Liver (tissue), 3 donors: ENCODE measurements at regions not wholly inside any gene's neighbourhood (a gene's known extent, or its start where the extent isn't known, plus 50 kb on each side); places are given as distances from the start of the nearest gene placed in this dataset.
"Not testable (repeated sequence)": the region's sequence is repeated elsewhere in the genome, so short reads cannot be mapped to it uniquely, and the experiment has no call there.

Source experiments
- EGR1 ChIP-seq, 2 donors: IDR thresholded peaks; 2 replicates each; pipeline ENCODE4 v1.6.1; 2016 to 2018; ENCODE audit warnings: antibody characterized with exemption in 2 of 2, low read depth in 2 of 2
- FOXA1 ChIP-seq: IDR thresholded peaks from 2 replicates; pipeline ENCODE4 v1.6.1; 2016; ENCODE audit warnings: antibody characterized with exemption
- GABPA ChIP-seq, 2 donors: IDR thresholded peaks in 1 of 2; conservative IDR thresholded peaks in 1 of 2; 2 replicates each; pipeline ENCODE4 v1.6.1; 2016; ENCODE audit warnings: antibody characterized with exemption in 2 of 2, mild to moderate bottlenecking in 1 of 2, moderate library complexity in 1 of 2
- JUND ChIP-seq, 2 donors: IDR thresholded peaks; 2 replicates each; pipeline ENCODE4 v1.6.1; 2016; ENCODE audit warnings: antibody characterized with exemption in 2 of 2
- NR2F2 ChIP-seq: IDR thresholded peaks from 2 replicates; pipeline ENCODE4 v1.6.1; 2016; ENCODE audit warnings: antibody characterized with exemption
- RAD21 ChIP-seq, 2 donors: IDR thresholded peaks; 2 replicates each; pipeline ENCODE4 v1.6.1; 2016; ENCODE audit warnings: antibody characterized with exemption in 2 of 2, mild to moderate bottlenecking in 2 of 2
- SP1 ChIP-seq: IDR thresholded peaks from 2 replicates; pipeline ENCODE4 v1.6.1; 2018; ENCODE audit warnings: antibody characterized with exemption, mild to moderate bottlenecking
- TAF1 ChIP-seq: conservative IDR thresholded peaks from 2 replicates; pipeline ENCODE4 v1.6.1; 2016; ENCODE audit warnings: antibody characterized with exemption, mild to moderate bottlenecking
- YY1 ChIP-seq: IDR thresholded peaks from 2 replicates; pipeline ENCODE4 v1.6.1; 2016; ENCODE audit warnings: antibody characterized with exemption, mild to moderate bottlenecking
- ZBTB33 ChIP-seq: IDR thresholded peaks from 2 replicates; pipeline ENCODE4 v1.6.1; 2016; ENCODE audit warnings: antibody characterized with exemption
- TF ChIP-seq, protein P1 (sequence below): IDR thresholded peaks from 2 replicates; pipeline ENCODE4 v1.6.1; 2016; ENCODE audit warnings: antibody characterized with exemption
- TF ChIP-seq, protein P2 (sequence below): fragments of 150-350 bp; IDR thresholded peaks from 2 replicates; pipeline ENCODE4 v1.5.1; 2017; ENCODE audit warnings: improper control_type of control experiment, low read depth, low read length; ENCODE audit not compliant: missing input control
- TF ChIP-seq, protein P3 (sequence below): IDR thresholded peaks from 2 replicates; pipeline ENCODE4 v1.6.1; 2016; ENCODE audit warnings: antibody characterized with exemption, mild to moderate bottlenecking
- TF ChIP-seq, protein P4 (sequence below): IDR thresholded peaks from 2 replicates; pipeline ENCODE4 v1.6.1; 2016; ENCODE audit warnings: antibody characterized with exemption
- donor health status: healthy.
- donor health status: healthy.

- TF ChIP-seq, protein P1, sequence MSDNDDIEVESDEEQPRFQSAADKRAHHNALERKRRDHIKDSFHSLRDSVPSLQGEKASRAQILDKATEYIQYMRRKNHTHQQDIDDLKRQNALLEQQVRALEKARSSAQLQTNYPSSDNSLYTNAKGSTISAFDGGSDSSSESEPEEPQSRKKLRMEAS, result not testable (repeated sequence)
- TF ChIP-seq, protein P2, sequence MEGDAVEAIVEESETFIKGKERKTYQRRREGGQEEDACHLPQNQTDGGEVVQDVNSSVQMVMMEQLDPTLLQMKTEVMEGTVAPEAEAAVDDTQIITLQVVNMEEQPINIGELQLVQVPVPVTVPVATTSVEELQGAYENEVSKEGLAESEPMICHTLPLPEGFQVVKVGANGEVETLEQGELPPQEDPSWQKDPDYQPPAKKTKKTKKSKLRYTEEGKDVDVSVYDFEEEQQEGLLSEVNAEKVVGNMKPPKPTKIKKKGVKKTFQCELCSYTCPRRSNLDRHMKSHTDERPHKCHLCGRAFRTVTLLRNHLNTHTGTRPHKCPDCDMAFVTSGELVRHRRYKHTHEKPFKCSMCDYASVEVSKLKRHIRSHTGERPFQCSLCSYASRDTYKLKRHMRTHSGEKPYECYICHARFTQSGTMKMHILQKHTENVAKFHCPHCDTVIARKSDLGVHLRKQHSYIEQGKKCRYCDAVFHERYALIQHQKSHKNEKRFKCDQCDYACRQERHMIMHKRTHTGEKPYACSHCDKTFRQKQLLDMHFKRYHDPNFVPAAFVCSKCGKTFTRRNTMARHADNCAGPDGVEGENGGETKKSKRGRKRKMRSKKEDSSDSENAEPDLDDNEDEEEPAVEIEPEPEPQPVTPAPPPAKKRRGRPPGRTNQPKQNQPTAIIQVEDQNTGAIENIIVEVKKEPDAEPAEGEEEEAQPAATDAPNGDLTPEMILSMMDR, result not testable (repeated sequence)
- TF ChIP-seq, protein P3, sequence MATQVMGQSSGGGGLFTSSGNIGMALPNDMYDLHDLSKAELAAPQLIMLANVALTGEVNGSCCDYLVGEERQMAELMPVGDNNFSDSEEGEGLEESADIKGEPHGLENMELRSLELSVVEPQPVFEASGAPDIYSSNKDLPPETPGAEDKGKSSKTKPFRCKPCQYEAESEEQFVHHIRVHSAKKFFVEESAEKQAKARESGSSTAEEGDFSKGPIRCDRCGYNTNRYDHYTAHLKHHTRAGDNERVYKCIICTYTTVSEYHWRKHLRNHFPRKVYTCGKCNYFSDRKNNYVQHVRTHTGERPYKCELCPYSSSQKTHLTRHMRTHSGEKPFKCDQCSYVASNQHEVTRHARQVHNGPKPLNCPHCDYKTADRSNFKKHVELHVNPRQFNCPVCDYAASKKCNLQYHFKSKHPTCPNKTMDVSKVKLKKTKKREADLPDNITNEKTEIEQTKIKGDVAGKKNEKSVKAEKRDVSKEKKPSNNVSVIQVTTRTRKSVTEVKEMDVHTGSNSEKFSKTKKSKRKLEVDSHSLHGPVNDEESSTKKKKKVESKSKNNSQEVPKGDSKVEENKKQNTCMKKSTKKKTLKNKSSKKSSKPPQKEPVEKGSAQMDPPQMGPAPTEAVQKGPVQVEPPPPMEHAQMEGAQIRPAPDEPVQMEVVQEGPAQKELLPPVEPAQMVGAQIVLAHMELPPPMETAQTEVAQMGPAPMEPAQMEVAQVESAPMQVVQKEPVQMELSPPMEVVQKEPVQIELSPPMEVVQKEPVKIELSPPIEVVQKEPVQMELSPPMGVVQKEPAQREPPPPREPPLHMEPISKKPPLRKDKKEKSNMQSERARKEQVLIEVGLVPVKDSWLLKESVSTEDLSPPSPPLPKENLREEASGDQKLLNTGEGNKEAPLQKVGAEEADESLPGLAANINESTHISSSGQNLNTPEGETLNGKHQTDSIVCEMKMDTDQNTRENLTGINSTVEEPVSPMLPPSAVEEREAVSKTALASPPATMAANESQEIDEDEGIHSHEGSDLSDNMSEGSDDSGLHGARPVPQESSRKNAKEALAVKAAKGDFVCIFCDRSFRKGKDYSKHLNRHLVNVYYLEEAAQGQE, result not testable (repeated sequence)
- TF ChIP-seq RAD21 (IDR thresholded peaks at IDR 0.05); GABPA (IDR thresholded peaks at IDR 0.05 in 1 of 2, conservative IDR thresholded peaks at IDR 0.05 in 1 of 2); JUND (IDR thresholded peaks at IDR 0.05); TAF1; EGR1 (IDR thresholded peaks at IDR 0.05; ENCODE audit: low read depth in 2 of 2); SP1; YY1; ZBTB33; NR2F2; FOXA1: not testable (repeated sequence)
- TF ChIP-seq, protein P4, sequence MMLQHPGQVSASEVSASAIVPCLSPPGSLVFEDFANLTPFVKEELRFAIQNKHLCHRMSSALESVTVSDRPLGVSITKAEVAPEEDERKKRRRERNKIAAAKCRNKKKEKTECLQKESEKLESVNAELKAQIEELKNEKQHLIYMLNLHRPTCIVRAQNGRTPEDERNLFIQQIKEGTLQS, result not testable (repeated sequence)
Measured at GRCh38 chr9:94413665-94414064, 85.2 kb upstream of the NUTM2F start.
